HG03097 (cell line): ENCODE measurements at regions not wholly inside any gene's neighbourhood (a gene's known extent, or its start where the extent isn't known, plus 50 kb on each side); places are given as distances from the start of the nearest gene placed in this dataset.
"Not testable (repeated sequence)": the region's sequence is repeated elsewhere in the genome, so short reads cannot be mapped to it uniquely, and the experiment has no call there.

Experiments
- ATAC-seq: cut with Tn5 transposase; IDR thresholded peaks from one replicate; pipeline ENCODE4 v1.9.1; 2021; ENCODE audit not compliant: unreplicated experiment, low FRiP score

DNA sequence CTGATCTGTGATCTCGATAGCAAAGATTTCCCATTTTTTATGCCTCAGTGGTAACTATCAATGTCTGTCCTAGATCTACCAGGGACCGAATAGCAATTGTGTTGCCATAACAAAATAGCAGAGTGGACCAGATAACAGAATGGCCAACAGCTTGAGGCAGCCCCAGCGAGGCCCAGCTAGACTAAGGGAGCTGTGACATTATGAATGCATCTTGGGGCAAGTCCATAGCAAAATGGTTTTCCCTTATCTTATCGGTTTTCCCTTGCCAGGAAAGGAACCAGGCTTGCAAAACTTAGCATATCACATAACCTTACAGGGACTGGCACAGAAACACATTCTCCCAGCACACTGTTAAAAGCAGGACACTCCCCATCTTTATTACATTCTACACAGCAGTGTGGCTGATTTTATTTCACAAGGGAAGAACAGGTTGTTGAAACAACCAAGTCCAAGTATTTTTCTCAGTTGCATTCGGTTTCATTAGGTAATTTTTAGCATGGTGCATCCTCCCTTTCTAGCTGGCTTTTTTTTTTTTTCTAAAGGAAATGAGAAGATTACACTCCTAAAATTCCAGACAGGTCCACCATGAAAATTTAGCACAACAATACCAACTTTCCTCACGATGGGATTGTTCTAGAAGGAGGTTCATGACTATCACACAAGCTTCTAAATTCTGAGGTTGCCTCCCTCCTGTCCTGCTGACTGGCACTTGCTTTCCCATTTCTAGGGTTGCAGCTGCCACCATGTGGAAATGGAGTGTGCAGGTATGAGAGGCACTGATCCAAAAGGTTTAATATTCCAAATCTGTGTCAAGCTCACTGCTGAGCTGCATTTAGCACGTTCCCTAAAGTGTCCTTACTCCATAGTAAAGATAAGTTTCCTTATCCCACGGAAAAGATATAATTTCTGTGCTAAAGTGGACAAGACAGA lies 97.0 kb upstream of the SLC35G4 start:
- no peak for ATAC-seq

DNA sequence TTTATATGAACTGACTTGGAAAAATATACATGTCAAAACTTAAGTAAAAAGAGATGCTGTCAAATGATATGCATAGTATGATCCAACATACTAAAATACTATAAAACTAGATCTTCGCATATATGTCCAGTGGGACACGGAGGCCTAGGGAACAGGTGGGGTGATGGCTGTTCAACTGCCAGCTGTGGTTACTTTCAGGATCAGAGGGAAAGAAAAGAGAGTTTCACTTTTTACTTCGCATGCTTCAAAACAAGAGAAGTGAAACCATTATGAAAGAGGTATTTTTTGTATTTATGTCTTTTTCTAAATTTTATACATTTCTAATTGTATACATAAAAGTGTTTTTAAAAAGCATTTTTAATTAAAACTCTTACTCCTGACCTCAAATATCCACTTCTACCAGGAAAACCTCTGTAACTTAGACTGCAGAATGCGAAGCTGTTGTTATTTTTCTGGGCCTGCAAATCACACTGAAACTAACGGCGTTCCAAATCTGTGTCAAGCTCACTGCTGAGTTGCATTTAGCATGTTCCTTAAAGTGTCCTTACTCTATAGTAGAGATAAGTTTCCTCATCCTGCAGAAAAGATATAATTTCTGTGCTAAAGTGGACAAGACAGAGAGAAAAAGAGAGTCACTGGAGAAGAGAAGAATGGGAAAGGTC lies 97.8 kb upstream of the SLC35G4 start:
- ATAC-seq, result peak; percentile 85

DNA sequence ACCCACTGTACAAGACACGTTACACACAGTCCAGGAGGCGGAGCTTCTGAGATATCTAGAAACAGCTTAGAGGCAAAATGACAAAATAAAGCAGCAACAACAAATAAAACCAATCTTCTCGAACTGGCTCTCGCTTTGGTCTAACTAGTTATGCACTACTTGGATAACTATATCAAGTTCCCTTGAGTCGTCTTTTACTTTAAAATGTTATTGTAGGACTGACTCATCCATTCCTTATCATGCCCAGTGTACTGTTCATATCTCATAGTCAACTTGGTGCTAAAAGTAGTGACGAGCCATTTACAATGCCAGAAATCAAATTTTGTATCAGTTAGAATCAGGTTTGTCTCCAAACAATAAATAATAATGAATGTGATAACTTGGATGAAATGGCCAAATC lies 102.5 kb upstream of the SLC35G4 start:
- no peak for ATAC-seq

DNA sequence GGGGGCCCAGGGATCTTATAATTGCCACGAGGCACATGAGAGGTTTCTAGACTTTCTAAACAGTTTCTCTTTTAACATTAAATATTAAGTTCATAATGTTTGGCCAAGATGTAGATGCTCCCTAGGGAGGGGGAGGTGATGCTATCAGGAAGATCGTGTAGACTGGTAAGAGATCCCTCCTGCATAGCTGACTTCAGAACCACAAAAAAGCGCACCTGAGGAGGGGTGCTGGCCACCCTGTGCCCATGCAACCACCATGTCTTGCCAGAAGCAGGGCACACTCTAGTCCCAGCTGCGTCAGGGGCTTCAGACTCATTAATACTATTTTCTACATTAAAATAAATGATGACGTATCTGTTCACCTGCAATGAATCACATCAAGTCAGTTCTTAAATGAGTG lies 103.4 kb upstream of the SLC35G4 start:
- no peak for ATAC-seq

DNA sequence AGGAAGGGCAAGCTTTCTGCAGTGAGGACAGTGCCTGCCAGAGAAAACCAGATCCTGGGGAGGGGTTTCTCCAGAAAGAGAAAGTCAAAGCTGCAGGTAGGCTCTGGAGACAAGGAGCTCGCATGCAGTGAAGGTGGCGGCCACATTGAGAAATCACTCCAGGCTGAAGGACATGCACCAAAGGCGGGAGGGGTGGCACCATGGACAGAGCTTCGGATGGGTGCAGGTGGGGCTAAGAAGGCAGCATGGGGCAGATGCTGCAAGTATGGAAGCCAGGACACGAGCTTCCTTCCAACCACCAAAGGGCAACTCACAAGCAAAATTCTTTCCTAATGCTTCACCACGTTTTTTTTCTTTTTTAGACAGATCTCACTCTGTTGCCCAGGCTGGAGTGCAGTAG lies 104.4 kb upstream of the SLC35G4 start:
- ATAC-seq, result no peak

DNA sequence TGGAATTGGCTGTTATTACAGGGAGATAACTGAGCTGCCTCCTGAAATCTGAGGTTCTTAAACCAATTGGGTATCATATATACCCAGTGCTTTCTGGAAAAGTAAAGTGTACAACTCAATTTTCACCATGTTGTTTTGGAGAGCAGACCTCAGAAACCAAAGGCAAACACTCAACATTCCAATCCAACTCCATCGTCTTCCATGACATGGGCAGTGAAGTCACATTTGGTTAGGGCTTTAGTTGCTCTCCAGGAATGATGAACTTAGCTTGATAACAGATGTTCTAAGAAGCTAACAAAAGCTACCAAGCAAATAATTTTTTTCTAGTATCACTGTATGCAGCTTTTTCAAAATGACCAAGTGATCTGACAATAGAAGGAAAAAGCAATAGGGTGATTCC lies 107.0 kb upstream of the SLC35G4 start:
- ATAC-seq, result no peak

DNA sequence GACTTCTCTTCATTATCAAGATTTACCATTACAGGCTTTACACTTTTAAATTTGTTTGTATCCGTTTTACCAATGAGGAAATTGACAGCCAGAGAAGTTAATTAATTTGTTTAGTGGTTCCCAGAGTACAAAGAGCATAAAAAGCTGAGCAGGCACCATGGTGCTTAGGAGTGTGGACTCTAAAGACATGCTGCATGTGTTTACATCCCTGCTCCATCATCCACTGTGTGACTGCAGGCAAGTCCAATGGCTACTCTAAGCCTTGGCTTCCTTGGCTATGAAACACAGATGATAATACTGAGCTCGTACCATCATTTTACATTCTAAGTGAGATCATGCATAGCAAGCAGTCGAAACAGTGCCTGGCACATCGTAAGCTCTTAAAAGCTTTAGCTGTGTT lies 108.0 kb upstream of the SLC35G4 start:
- no peak for ATAC-seq

DNA sequence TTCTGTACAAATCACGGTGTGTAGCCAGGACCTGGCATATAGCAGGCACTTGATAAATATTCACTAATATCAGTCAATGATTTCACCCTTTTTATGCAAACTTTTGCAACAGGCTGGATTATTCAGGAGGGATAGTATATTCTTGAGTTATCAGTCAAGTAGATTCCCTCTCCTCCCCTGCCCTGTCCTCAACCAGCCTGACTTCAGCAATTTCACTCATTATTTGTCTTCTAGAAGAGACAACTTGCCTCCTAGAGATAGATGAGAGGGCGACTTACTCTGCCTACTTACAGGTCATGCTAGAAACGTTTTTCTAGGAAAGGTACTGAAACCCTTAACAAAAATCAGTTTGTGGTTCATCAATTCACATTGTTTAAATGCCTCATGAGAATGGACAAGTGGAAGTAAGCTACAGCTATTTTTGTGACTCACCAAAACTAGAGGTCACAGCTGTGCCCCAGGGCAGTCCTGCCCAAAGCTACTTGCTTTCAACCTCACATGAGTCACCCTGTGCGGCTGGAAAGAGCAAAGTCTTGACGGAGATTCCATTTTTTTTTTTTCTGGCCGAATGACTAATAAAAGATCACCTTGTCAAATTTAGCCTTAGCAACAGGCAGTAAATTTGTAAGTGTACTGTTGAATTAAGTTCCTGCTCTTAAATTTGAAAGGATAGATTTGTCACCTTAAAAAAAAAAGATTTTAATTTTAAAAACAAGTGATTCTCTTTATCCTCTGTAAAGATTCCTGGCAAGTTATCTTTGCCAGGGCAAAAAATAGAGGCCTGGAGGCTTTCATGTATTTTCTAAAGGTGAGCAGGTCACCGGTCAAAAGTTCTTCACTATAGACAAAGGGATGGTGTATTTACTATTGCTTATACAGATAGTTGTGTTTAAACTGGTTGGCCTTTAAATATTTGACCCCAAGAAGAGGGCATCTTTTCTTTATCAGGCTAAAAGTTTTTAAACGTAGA lies 109.0 kb upstream of the SLC35G4 start:
- no peak for ATAC-seq

DNA sequence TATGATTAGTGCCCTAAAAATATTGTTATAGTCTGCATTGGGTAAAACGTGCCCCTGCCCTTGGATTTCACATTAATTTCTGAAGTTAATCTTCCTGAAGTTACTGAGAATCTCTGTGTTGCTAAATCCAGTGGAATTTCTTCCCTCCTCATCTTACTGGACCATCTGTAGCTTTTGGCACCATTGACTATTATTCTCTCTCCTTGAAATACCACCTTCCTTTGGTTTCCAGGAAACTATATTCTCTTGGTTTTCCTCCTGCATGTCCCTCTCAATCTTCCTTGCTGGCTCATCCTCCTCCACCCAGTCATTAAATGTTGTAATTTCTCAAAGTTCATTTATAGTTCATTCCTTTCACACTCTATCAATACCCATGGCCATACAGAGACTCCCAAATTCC lies 110.6 kb upstream of the SLC35G4 start:
- no peak for ATAC-seq

DNA sequence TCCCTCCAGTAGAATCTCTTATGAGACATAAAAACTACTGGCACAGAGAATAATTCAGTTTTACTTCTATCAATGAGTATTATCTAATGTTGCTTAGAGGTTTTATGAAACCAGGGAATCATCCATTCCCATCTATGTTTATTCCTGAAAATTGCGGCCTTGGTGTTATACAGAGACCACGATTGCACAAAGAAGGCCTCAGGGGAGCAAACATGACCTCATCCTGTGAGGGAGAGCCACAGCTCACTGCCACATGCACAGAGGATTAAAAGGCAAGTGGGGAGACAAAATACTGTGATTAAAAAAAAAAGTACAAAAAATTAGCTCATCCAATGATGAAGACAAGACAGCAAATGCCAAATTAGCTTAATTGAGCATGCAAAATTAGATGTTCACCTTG lies 111.8 kb upstream of the SLC35G4 start:
- no peak for ATAC-seq

DNA sequence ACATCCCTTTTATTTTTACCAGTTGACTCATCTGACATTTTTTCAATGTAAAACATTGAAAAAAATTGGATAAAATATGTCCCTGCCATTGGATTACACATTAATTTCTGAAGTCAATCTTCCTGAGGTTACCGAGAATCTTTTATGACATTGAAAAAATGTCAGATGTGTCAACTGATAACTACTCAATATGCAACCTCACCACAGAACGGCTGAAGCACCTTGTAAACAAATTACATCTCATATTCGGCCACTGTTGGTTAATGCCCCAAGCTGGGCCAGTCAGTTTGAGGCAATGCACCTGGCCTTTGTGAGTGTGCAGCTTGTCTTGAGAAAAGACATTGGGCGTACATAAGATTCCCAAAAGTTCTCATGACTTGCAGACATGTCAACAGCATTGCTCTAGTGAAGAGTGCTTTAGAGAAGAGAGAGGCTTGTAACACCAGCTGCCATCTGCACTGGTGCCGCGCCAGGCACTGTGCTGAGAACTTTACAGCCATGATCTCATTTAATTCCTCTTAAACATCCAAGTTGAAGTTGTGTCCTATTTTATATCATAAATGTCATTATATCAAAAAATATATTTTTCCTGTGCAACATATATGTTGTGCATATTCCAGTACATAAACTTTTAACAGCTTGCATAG lies 112.7 kb upstream of the SLC35G4 start:
- ATAC-seq, result no peak

DNA sequence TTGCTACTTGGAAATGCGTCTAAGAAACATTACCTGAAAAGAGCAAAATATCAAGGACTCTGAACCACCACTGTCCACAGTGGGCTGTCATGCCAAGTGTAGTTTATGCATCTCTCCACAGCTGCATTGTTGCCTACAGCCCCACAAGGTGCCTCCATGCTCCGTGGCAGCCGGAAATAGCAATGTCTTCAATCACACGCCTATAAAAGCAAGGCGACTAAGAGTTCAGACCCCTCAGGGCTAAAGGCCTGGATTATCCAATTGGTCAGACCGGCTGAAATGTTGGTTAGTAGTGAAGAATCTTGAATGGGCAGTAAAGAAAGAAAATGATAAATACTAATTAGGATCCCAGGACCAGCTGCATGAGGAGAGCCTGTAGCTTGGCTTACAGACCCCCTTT lies 114.0 kb upstream of the SLC35G4 start:
- no peak for ATAC-seq

DNA sequence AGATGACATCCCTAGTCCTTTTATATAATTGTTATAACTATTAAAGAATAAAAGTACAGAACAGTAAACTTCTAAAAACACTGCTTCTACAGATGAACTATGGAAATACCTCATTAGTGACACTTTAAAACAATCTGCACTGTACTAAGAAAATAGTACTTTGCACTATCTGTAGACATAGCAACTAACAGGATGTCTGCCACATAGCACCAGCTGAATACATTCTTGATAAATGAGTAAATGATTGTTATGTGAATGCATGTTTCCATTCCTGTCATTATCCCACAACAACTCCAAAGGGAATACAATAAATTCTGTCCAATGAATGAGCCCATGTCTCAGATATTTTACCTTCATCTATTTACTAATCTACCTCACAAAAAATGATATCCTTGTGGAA lies 115.3 kb upstream of the SLC35G4 start:
- no peak for ATAC-seq

DNA sequence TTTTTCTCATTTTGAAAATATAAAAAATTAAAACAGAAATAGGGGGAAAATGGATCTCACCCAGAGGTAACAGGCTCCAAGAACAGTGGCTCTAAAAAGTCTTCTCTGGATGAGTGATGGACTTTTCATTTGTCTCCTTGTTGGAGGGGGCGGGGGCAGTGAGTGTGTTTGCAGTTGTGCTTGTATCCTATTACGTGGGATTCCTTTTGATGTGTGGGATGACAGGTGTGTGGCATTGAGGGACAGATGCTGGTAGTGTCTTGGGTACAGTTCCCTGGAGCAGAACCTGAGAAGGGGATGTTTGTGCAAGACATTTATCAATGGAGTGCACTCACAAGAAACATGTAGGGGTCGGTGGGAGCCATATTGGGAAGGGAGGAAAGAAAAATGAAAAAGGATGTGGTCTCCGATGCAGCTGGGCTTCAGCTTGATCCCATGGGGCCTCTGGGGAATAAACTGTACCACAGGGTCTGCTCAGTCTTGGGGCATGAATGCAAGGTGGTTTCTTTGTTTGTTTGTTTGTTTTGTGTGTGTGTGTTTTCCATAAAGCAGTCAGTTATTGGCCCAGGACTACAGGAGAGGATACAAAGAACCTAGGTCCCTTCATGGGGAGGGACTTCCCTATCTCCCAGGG lies 120.0 kb upstream of the SLC35G4 start:
- ATAC-seq, result no peak

DNA sequence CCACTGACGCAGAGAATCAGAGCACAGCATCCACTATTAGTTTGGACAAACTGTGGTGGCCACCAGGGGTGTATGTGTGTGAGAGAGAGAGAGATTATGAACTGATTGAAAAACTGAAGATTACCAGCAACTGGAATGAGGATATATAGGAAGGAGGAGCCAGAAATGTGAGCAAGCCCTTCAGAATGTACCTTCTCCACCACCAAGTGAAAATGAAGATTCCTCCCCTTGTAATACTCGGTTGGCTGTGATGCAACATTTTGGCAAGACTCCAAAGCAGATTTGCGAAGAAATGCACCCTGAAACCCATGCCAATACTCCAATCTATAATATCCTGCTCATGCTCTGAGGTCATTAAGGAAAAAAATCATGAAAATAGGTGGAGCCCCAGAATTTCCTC lies 121.2 kb upstream of the SLC35G4 start:
- no peak for ATAC-seq

DNA sequence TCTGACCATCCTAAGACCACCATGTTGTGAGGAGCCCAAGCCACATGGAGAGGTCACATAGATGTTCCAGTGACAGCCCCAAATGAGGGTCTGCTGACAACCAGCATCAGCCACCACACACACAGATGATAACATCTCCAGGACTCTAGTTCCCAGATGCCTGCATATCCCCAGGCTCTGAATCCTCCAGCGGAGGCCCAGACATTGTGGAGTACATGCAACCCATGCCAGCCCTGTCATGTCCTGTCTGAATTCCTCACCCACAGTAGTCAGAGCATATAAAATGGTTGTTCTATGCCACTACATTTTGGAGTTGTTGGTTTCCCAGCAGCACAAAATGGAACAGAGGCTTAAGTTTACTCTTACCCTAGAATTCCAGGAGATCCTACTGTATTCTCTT lies 122.0 kb upstream of the SLC35G4 start:
- ATAC-seq, result no peak

DNA sequence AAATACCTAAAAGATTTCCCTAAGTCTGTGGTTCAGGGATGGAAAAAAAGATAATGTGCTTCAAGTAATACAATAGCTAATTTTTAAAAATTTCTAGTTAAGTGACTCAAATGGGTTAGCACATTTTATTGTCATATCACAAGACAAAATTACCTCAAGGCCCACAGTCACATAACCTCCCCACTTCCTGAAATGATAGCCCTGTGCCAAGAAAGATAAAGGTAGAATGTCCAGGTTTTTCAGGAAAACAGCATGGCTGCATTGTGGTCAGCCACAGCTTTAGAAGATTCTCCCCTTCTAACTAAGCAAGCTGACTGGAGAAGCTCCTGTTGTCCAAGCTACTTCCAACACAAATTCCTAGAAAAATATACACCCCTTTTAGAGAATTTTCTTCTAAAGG lies 127.1 kb upstream of the SLC35G4 start:
- no peak for ATAC-seq

DNA sequence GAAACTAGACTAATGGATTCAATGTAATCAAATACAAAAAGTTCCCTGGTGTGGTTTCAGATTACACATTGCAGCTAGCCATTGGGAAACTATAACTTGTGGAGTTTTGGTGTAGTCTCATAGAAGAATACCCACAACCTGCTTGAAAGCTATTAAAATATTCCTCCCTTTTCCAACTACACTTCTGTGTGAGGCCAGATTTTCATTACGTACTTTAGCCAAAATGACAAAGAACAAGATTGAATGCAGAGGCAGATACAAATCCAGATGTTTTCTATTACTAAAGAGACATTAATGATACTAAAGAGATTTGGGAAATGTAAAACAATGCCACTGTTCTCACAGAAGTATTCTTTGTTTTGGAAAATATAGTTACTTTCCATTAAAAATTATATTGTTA lies 128.7 kb upstream of the SLC35G4 start:
- ATAC-seq, result no peak

DNA sequence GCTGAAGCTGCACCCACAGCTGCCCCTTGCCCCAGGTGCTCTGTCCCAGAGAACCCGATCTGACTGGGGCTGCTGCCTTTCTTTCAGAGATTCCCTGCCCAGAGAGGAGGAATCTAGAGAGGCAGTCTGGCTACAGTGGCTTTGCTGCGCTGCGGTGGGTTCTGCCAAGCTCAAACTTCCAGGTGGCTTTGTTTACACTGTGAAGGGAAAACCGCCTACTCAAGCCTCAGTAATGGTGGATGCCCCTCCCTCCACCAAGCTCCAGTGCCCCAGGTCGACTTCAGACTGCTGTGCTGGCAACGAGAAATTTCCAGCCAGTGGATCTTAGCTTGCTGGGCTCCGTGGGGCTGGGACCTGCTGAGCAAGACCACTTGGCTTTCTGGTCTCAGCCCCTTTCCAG lies 130.4 kb upstream of the SLC35G4 start:
- not testable (repeated sequence) for ATAC-seq

DNA sequence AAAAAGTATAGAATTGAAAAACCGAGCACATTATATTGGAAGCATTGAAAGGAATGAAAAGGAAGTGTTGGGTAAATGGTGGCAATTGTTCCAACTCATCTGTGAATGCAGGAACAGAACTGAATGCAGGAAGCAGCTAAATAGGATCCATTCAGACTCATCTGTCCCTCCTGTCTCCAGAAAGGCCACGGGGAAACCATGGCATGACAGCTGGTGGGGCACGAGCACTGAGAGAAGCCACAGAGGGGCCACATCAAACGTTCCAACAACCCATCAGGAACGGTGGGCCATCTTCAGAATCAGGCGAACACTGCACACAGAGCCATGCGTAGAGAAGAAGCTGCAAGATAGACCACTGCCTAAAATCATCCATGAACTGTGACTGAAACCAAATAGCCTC lies 138.5 kb upstream of the SLC35G4 start:
- no peak for ATAC-seq
